Ectodermal cell (in vitro differentiated cells): ENCODE measurements at regions not wholly inside any gene's neighbourhood (a gene's known extent, or its start where the extent isn't known, plus 50 kb on each side); places are given as distances from the start of the nearest gene placed in this dataset.
"Not testable (repeated sequence)": the region's sequence is repeated elsewhere in the genome, so short reads cannot be mapped to it uniquely, and the experiment has no call there.

Experiments used
- H3K27ac ChIP-seq: 2 replicates; pipeline ENCODE4 v1.7.0; 2013; ENCODE audit warnings: mild to moderate bottlenecking, low read depth, low read length; ENCODE audit not compliant: insufficient read depth, poor library complexity, severe bottlenecking
- H3K27me3 ChIP-seq: 2 replicates; pipeline ENCODE4 v1.7.0; 2013; ENCODE audit warnings: mild to moderate bottlenecking, low read length; ENCODE audit not compliant: insufficient read depth, control insufficient read depth, poor library complexity, severe bottlenecking
- H3K36me3 ChIP-seq: one replicate; pipeline ENCODE4 v1.7.0; 2013; ENCODE audit warnings: low read length; ENCODE audit not compliant: control insufficient read depth, insufficient read depth
- H3K4me1 ChIP-seq: one replicate; pipeline ENCODE4 v1.7.0; 2013; ENCODE audit warnings: low read length; ENCODE audit not compliant: control insufficient read depth, insufficient read depth
- H3K4me3 ChIP-seq: 2 replicates; pipeline ENCODE4 v1.7.0; 2013; ENCODE audit warnings: low read depth, low read length, control low read depth; ENCODE audit not compliant: insufficient read depth
- H3K9me3 ChIP-seq: 2 replicates; pipeline ENCODE4 v1.7.0; 2013; ENCODE audit warnings: mild to moderate bottlenecking, low read length, moderate library complexity; ENCODE audit not compliant: control insufficient read depth
- WGBS, 2 experiments: methylation state at CpG; one replicate each; pipeline ENCODE4 v1.1.7; 2013; ENCODE audit warnings: missing lambda C conversion rate in 2 of 2; 5-methylcytosine and 5-hydroxymethylcytosine counted together

GRCh38 chr10:53326401-53327305 is 554.1 kb upstream of the MBL2 start:
- WGBS, 2 experiments: 56 to 80% methylated on average over 6 of the region's 10 CpGs
- H3K4me3 ChIP-seq, H3K27me3 ChIP-seq: not testable (repeated sequence)

GRCh38 chr10:53325066-53325465 is 552.5 kb upstream of the MBL2 start:
- WGBS, 2 experiments: 79 to 80% methylated on average over 4 of the region's 5 CpGs
- H3K4me1 ChIP-seq: no peaks in the 10 kb centered on the region

More at GRCh38 chr10:53326401-53327305, 554.1 kb upstream of the MBL2 start:
- not testable (repeated sequence) for H3K9me3 ChIP-seq, H3K27ac ChIP-seq, H3K4me1 ChIP-seq, H3K36me3 ChIP-seq

DNA sequence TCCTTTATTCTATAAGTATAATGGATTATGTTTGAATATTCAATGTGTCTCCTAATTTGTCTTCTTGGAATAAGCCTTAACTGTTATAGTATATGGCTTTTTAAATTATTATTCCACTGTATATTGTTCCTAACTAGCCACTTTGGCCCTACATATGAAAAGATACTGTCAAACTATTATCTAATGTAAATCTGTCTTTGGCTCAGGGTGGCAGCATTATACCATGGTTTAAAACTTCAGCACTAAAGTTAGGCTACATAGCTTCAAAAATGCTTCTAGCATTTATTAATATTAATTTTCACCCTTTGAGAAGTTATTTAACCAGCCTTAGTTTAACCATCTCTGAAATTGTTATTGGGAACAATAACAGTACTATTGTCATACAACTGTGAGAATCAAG is 543.1 kb upstream of the MBL2 start:
- Histone ChIP-seq H3K27ac (no peak overlapping the region), H3K4me1 (no peaks in the 10 kb centered on the region), H3K36me3 (no peaks in the 10 kb centered on the region), H3K9me3 (no peaks in the 10 kb centered on the region), H3K4me3 (no peak overlapping the region), H3K27me3 (no peaks in the 10 kb centered on the region)

More at GRCh38 chr10:53325066-53325465, 552.5 kb upstream of the MBL2 start:
- H3K9me3 ChIP-seq: no peaks in the 10 kb centered on the region
- no peaks in the 10 kb centered on the region for H3K36me3 ChIP-seq
- H3K27ac ChIP-seq: no peak overlapping the region
- no peak overlapping the region for H3K4me3 ChIP-seq
- H3K27me3 ChIP-seq: no peaks in the 10 kb centered on the region

DNA sequence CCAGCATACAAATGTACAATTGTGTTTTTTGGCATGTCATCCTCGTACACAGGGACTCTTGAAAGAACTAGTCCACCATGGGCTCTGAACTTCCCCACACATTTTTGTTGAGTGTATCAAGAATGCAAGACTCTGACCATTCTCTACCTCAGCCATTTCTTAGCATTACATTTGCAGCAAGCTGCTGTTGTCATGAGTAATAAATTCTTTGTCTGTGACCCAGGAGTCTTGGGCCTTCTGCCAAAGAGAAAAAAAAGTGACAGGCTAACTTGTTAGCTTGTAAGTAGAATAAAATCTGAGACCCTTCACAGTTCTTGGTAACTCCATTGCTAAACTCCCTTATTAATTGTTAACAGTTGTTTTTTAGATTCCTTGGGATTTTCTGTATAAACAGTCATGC is 542.3 kb upstream of the MBL2 start:
- H3K4me3 ChIP-seq: no peak overlapping the region
- no peaks in the 10 kb centered on the region for H3K9me3 ChIP-seq
- H3K4me1 ChIP-seq: no peaks in the 10 kb centered on the region
- 90 to 95% methylated on average over 1 of the region's 1 CpG for WGBS, 2 experiments
- H3K27me3 ChIP-seq: no peaks in the 10 kb centered on the region
- no peak overlapping the region for H3K27ac ChIP-seq
- no peaks in the 10 kb centered on the region for H3K36me3 ChIP-seq

- Histone ChIP-seq H3K4me1 (no peaks in the 10 kb centered on the region), H3K36me3 (no peaks in the 10 kb centered on the region), H3K27me3 (no peaks in the 10 kb centered on the region), H3K4me3 (no peak overlapping the region), H3K9me3 (no peaks in the 10 kb centered on the region), H3K27ac (no peak overlapping the region)
- 92 to 100% methylated on average over 3 of the region's 3 CpGs for WGBS, 2 experiments
Observed at GRCh38 chr10:53298443-53298842, 525.9 kb upstream of the MBL2 start.

- Histone ChIP-seq H3K9me3 (no peaks in the 10 kb centered on the region), H3K36me3 (no peaks in the 10 kb centered on the region), H3K27ac (no peak overlapping the region), H3K27me3 (no peaks in the 10 kb centered on the region), H3K4me1 (no peaks in the 10 kb centered on the region), H3K4me3 (no peak overlapping the region)
- whole genome bisulfite sequencing, 2 experiments: 97% methylated on average over 4 of the region's 4 CpGs
Observed at GRCh38 chr10:53284615-53285182, 512.1 kb upstream of the MBL2 start.

DNA sequence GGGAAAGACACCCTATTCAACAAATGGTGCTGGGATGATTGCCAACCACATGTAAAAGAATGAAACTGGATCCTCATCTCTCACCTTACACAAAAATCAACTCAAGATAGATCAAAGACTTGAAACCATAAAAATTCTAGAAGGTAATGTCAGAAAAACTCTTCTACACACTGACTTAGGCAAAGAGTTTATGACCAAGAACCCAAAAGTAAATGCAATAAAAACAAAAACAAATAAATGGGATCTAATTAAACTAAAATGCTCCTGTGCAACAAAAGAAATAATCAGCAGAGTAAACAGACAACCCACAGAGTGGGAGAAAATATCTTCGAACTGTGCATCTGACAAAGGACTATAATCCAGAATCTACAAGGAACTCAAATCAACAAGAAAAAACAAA is 504.2 kb upstream of the MBL2 start:
- no peaks in the 10 kb centered on the region for H3K9me3 ChIP-seq
- H3K36me3 ChIP-seq: no peaks in the 10 kb centered on the region
- H3K27ac ChIP-seq: no peak overlapping the region
- no peaks in the 10 kb centered on the region for H3K27me3 ChIP-seq
- H3K4me1 ChIP-seq: no peaks in the 10 kb centered on the region
- 100% methylated on average over 1 of the region's 1 CpG for WGBS, 2 experiments
- no peak overlapping the region for H3K4me3 ChIP-seq

- no peak overlapping the region for H3K27ac ChIP-seq
- H3K36me3 ChIP-seq: no peaks in the 10 kb centered on the region
- H3K9me3 ChIP-seq: no peaks in the 10 kb centered on the region
- WGBS, 2 experiments: 100% methylated on average over 1 of the region's 2 CpGs
- no peak overlapping the region for H3K4me3 ChIP-seq
- no peaks in the 10 kb centered on the region for H3K4me1 ChIP-seq
- H3K27me3 ChIP-seq: no peaks in the 10 kb centered on the region
Observed at GRCh38 chr10:53269482-53269881, 496.9 kb upstream of the MBL2 start.

GRCh38 chr10:53260213-53260612 is 487.6 kb upstream of the MBL2 start:
- no peaks in the 10 kb centered on the region for H3K27me3 ChIP-seq
- WGBS, 2 experiments: 100% methylated on average over 1 of the region's 1 CpG
- no peak overlapping the region for H3K4me3 ChIP-seq
- H3K4me1 ChIP-seq: no peaks in the 10 kb centered on the region
- no peaks in the 10 kb centered on the region for H3K9me3 ChIP-seq
- H3K27ac ChIP-seq: no peak overlapping the region
- no peaks in the 10 kb centered on the region for H3K36me3 ChIP-seq

- Histone ChIP-seq H3K27me3 (no peaks in the 10 kb centered on the region), H3K36me3 (no peaks in the 10 kb centered on the region), H3K4me1 (no peaks in the 10 kb centered on the region), H3K9me3 (no peaks in the 10 kb centered on the region), H3K4me3 (no peak overlapping the region), H3K27ac (no peak overlapping the region)
Observed at GRCh38 chr10:53256623-53257022, 484.0 kb upstream of the MBL2 start.
